ENCODE measurements at regions not wholly inside any gene's neighbourhood (a gene's known extent, or its start where the extent isn't known, plus 50 kb on each side); places are given as distances from the start of the nearest gene placed in this dataset.

DNA sequence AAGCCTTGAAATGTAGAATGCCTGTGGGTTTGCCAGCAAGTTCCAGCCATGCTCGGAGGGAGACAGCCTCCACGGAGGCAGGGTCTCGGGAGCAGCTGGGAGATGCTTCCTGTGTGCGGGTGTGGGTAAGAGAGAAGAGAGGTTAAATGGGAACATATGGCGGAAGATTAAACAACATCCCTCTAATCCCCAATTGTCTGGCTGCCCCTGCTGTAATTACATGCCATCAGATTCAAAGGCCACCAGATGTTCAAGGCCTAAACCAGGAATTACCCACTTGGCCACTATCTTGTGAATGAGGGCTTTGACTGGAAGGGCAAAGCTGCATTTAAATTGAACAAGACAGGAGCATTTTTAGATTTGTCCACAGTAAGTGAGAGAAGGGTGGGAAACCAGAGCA, 81.4 kb upstream of the BACE2 start:
- DNase-seq, result no peak

GRCh38 chr21:41090981-41091380, 77.0 kb upstream of the BACE2 start:
- no peak for DNase-seq

GRCh38 chr21:41091616-41092015, 76.3 kb upstream of the BACE2 start:
- DNase-seq, result no peak

- DNase-seq, result no peak
These were observed 75.6 kb upstream of the BACE2 start for GRCh38 chr21:41092312-41092711.

- DNase-seq, result no peak
These were observed 72.0 kb upstream of the BACE2 start for GRCh38 chr21:41095983-41096382.

DNA sequence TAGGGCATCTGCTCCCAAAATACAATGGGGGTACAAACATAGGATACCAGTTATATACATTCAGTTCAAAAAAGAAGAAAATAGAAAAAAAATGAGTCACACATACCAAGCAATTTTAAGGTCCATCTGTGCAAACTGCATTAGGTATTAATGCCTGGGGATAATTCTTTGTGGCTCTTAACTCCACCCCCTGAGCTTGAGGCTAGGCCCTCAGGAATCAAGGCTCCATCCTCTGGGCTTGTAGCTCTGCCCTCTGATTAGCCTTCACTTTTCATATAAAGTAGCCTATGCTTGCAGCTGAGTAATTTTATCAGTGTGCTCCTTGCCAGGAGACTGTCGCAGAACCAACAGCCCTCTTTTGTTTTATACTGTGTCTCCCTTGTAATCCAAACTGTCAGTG, 69.9 kb upstream of the BACE2 start:
- no peak for DNase-seq

GRCh38 chr21:41098481-41099042, 69.4 kb upstream of the BACE2 start:
- no peak for DNase-seq

DNA sequence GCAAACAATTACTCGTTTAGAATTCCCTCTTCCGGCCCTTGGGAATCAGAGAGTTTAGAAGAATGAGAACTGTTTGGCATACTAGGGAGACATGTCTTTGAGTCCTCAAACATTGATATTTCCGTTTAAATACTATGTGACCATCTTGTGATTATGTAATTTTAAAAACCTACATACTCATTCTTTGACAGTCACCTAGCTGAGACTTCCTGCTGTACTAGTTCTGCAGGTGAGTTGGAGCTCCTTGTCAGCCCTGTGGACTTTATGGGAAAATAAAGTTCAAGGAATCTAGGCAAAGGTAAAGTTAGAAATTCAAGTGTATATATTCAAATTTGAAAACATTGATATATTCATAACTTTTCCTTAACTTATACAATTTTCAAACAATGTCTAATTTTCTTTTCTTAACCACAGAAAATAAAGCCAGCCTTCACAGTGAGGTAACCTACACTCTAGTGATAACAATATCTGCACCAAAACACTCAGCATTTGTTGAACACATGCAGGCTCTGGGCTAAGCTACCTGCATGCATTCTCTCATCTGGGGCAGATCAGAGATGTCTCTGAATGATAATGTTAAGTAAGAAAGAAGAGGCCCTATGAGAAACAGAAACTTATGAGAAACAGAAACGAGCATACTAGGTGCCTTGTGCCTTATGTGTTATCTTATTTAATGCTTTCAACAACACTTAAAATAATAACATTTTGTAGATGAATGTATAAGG, 67.0 kb upstream of the BACE2 start:
- DNase-seq, result no peak

DNA sequence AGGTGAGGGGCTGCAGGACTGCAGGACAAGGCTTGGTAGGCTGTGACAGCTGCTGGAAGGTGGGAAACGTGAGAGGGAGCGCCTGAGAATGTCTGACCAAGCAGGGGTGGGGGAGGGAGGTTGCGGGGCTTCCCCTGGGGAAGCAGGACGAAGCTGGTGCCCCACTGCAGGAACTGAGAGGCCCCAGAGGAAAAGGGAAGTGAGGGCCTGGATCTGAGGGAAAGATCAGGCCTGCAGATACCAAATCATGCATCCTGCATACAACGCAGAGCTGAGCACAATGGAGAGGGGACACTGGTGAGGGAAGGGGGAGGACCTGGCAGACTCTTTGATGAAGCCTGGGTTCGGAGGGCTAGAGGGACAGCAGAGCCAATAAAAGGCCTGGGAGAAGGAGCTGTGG, 65.7 kb upstream of the BACE2 start:
- DNase-seq, result no peak

- no peak for DNase-seq
These were observed 60.4 kb upstream of the BACE2 start for GRCh38 chr21:41107602-41108001.

- DNase-seq, result no peak
These were observed 59.0 kb upstream of the BACE2 start for GRCh38 chr21:41108668-41109585.

GRCh38 chr21:41110161-41110560, 57.8 kb upstream of the BACE2 start:
- DNase-seq, result no peak

- DNase-seq, result no peak
These were observed 57.3 kb upstream of the BACE2 start for GRCh38 chr21:41110664-41111063.

DNA sequence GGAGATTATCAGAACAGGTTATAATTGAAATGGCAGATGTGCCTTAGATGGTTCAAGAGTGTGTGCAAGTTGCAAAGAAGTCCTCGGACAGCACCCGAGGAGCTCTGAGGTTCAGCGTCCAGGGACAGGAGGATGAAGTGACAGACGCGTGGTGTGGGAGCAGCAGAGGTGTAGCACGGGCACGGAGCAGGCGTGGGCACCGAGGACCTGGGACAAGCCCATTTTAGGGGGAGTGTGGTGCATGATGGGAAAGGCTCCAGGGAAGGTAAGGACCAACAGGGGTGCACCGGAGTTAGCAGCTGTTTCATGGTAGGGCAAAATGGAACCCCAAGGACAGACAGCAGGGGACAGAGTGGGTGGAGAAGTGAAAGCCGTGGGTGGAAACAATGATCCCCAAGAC, 56.3 kb upstream of the BACE2 start:
- no peak for DNase-seq

- no peak for DNase-seq
These were observed 54.9 kb upstream of the BACE2 start for GRCh38 chr21:41112740-41113692.

GRCh38 chr21:41115851-41116250, 52.1 kb upstream of the BACE2 start:
- DNase-seq, result no peak

All from 8988T (cell line).